Activated CD4-positive, alpha-beta T cell treated with anti-CD3 and anti-CD28 coated beads for 24 hours (primary cell): ENCODE measurements at regions not wholly inside any gene's neighbourhood (a gene's known extent, or its start where the extent isn't known, plus 50 kb on each side); places are given as distances from the start of the nearest gene placed in this dataset.
"Not testable (repeated sequence)": the region's sequence is repeated elsewhere in the genome, so short reads cannot be mapped to it uniquely, and the experiment has no call there.

Experiments used
- DNase-seq, 2 donors: peaks; one replicate each; pipeline ENCODE4 v3.0.0-alpha.2; 2020; ENCODE audit warnings: low read depth in 2 of 2

DNA sequence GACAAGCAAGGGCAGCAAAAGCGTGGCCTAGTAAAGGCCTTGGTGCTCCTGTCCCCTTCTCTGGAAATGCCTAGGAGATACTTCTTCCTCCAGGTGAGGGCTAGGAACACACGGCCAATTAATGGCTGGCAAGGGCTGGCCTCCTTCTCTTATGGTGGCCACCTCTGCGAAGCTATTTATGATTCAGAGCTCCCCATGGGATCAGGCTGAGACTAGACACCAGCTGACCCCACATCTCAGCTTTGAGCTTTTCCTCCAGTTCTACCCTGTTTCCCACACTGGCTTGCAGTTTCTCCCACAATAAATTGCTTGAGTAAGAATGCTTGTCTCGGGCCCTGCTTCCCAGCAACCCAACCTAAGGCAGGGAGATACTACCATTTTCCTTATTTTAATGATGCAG lies 53.7 kb downstream of the CAMK2N1 start:
- DNase-seq = no peak

DNA sequence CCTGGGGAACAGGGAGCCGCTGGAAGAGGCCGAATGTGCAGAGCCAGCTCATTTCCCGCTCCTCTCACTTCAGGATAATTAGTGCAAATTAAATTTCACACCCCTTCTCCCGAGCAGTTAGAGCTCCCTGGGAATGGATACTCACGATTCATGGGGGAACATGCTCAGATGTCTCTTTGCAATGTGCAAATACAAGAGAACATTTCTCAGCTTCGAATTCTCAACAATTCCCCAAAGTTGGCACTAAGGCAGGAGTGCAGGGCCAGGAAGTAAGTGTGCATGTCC lies 54.9 kb downstream of the CAMK2N1 start:
- DNase-seq = no peak

DNA sequence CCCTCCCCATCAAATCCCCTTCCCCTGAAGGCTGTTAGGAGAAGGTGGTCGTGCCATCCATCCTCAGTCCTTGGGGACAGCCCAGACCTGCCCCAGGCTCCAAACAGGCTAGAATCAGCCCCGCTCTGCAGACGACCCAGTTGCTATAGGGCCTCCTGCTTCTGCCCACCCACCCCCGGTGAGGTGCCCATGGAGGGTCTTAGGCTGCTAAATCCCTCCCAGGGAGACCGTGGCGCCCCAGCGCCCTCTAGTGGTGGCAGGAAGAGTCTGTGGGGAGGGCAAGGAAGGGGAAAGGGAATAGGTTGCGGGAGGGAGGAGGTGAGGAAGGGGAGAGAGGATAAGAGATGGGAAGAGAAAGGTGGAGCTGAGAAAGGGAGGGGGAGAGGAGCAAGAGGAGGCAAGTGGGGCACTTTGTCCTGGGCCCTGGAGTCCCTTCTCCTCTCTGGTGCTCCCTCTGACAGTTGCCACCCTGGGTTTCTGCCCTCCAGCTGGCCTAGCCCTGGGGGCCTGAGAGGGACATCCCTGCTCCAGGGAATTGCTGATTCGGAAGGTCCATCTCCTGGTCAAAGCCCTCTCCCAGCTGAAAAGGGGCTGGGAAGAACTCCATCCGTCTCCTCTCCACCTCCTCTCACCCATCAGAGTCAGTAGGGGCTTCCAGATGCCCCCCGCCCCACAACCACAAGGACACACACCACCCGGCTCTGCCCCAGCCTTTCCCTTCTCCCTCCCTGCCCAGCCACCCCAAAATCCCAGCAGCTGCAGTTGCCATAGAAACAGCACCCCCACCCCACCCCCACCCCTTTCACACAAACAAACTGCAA lies 55.4 kb downstream of the CAMK2N1 start:
- DNase-seq = peak; percentile 27 to 43

DNA sequence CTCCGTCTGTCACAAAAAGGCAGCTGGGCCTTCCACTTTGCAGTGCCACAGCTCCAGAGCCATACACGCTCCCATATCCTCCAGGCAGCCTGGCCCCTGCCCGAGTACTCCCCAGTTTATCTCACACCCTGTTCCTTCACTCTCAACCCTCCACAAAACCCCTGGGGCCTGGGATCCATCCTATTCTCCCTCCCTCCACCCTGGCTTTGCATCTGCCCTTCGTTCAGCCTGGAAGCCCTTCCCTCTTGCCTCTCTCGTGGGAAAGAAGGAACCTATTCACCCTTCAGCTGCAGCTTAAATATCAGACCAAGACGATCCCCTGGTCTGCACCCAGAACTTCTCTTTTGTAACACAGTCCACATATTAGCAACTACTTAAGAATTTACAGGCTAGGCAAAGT lies 56.7 kb downstream of the CAMK2N1 start:
- no peak for DNase-seq

DNA sequence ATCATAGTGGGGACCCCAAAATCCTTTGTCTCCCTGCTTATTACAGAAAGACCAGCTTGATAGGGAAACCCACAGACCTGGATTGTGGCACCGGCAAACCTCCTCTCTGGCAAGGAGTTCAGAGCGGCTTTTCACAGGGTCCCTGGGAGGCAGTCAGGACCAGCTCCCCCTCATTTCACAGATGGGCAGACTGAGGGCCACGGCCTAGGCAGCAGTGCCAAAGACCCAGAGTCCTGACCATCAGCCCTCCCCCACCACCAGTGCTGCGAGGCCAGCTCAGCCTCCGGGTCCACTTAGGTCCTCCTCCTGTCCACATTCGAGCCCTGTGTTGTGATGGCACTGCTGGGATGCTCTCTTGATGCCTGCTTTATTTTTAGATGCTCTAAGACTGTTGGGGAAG lies 57.2 kb downstream of the CAMK2N1 start:
- no peak for DNase-seq

DNA sequence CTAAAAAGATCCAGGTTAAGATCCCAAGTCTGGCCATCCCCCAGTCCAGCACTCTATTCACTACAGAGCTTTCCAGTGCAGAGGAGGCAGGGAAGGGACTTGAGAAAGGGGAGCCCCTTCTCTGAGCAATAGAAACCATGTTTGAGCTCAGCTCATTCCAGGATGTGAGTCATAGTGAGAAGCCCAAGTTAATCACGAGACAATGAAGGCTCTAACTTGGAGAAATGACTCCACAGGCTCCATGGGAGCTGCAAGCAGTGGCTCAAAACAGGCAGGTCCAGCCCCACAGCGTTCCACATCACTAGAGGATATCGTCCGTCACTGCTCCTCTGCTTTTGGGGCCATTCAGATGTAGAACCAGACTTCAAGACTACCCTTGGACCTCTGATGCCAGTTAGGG lies 59.1 kb downstream of the CAMK2N1 start:
- no peak for DNase-seq

DNA sequence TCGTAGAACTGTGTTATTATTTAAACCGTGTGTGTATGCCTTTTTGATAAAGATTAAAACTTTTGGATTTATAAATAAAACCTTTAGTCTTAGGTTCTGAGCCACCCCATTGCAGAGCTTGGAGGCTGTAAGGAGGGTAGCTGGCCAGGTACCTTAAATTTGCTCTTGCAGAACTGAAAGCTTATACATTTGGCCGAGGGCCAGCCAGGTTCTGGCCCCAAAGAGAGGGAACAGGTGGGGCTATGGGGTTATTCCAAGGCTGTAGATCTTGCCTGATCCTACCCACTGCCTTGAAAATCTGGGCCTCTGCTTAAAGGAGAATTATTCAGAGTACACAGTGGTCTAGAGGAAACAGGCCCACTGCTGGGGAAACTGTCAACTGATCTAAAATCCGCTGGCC lies 59.6 kb downstream of the CAMK2N1 start:
- no peak for DNase-seq

DNA sequence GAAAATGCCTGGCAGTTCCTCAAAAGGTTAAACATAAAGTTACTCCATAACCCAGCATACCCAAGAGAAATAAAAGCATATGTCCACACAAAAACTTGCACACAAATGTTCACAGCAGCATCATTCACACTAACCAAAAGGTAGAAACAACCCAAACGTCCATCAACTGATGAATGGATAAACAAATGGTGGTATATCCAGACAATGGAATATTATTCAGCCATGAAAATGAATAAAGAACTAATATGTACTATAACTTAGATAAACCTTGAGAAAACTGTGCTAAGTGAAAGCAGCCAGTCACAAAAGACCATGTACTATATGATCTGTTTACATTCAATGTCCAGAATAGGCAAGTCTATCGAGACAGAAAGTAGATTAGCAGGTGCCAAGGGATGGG lies 60.4 kb downstream of the CAMK2N1 start:
- no peak for DNase-seq

DNA sequence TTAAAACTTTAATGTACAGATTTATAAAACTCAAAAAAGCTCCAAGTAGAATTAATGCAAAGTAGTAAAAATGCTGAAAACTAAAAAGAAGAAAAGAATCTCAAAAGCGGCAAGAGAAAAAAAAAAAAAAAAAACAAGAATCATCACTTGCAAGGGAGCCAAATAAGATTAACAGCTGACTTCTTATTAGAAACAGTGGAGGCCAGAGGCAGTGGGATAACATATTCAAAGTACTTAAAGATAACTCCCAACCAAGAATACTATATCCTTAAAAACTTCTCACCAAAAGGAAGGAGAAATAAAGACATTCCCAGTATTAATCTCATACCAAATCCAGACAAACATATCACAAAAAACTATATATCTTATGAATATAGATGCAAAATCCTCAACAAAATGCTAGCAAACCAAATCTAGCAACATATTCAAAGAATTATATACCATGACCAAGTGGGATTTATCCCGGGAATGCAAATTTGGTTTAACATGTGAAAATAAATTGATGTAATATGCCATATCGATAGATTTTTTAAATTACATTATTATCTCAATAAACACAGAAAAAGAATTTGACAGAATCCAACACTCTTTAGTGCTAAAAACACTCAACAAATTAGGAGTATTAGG lies 62.7 kb downstream of the CAMK2N1 start:
- no peak for DNase-seq

DNA sequence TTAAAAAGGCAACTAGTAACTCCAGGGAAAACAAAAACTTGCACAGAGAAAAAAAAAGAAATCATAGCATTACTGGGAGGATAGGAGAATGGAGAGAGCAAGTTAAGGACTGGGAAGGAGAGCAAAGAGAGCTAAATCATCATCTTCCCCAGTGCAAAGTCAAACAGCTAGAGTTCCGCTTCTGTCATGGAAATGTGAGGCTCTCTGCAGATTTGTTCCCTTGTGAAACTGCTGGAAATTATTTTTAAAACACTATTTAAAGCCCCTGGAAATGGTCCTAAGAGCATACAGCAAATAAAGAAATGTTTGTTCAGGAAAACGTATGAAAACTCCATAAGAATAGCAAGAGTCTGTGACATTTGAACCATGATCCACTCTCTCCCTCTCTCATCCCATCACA lies 64.6 kb downstream of the CAMK2N1 start:
- DNase-seq = no peak

DNA sequence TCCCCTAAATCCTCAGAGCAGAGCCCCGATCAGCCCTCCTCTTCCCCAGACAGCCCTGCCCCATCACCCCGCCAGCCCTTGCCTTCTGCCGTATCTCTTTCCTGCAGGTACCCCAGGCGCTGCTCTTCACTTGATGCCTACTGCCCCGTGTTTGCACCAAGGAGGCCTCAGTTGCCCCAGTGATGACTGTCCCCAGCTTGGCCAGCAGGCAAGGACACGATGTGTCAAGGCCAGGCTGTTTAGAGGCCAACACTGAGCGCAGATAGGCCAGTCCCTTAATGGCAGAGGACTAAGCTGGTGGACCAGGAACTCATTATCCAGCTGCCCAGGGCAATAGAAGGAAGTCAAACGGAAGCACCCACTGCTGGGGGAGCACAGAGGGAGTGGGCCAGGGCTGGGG lies 68.4 kb downstream of the CAMK2N1 start:
- DNase-seq = no peak

DNA sequence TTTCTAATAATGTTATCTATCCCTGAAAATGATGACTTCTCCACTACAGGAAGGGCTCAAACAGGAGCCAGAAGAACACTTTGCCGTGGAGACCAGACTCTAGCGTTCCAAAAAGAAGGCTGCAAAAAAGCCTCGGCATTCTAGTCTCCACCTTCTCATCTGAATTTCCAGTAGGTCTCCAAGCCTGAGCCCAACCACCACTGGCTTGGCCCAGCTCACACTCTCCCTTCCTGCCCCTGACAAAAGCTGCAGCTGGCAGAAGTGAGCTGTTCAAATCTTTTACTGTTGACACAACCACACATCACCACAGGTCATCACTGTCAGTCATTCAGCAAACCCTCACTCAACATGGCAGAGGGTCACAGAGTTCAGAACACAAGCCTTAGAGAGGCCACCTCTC lies 69.3 kb downstream of the CAMK2N1 start:
- no peak for DNase-seq

DNA sequence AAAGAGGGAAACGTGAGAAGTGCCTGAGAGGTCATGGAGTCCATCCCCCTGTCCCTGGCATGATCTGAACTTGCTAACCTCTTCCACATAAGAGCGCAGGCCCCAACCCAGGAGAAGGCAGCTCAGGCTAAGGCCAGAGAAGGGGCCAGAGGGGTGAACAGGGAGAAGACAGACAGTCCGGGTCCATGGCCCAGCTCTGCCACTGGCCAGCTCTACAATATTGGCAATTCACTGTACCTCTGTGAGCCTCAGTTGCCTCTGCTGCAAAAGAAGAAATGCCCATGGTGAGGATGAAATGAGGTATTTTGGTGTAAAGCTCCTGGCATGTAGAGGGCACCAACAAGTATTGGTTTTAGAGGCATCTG lies 72.3 kb downstream of the CAMK2N1 start:
- no peak for DNase-seq

DNA sequence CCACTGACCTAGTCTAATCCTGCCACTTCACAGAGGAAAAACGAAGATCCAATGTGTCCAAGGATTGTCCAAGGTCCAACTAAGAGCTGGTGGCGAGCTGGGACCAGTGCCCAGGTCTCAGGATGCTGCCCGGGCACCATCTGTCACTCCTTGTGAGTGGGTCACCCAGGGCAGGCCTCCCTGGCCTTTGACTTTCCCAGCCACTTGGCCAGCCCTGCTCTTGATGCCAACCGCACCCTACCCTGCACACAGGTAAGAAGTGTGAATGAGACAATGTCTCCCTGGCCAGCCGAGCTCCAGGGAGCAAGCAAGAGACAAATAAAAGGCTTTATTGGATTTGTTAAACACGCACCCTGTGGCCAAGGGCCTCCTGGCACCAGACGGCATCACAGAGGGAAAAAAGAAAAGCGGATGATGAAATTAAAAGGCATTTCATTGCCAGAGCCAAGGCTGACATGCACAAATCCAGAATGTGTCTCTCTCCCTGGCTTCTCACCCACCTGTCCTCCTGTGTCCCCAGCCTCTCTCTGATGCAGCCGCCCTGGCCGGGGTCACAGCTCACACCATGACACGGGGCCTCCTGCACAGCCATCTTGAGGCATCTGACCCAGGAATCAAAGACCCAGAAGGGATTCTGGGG lies 72.8 kb downstream of the CAMK2N1 start:
- DNase-seq = no peak

DNA sequence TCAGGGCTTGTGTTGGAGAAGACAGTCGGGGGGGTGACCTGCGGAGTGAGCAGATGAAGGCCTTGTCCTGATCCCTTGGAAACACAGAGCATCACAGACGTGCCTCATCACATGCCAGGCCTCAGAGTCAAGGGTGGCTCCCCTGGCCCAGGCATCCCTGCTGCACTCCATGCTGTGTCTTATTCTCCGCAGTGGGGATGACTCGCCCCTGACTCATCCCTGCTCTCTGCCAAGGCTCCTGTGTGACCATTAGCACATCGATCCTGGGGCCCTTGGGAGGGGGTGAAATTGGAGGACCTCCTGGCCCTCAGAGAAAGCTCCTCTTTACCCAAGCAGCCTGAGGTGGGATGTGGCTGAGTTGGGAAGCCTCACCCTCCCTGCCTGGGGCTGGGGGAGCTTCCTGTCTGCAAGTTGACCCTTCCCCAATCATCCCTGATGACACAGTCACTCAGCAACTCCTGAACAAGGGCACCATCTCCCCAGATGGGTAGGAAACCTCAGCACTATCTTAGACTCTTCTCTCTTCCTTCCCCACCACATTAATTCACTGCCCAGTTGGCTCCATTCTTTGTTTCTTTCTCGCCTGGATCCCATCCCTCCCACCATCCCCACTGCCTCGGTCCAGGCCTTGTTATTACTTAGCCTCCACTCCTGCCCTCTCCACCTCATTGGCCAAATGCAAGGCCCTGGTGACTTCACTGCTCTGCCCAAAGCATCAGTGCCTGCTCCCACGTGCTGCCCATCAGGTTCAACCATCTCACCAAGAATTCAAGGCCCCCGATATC lies 74.6 kb downstream of the CAMK2N1 start:
- DNase-seq = peak in 1 of 2 donors; percentile 16

DNA sequence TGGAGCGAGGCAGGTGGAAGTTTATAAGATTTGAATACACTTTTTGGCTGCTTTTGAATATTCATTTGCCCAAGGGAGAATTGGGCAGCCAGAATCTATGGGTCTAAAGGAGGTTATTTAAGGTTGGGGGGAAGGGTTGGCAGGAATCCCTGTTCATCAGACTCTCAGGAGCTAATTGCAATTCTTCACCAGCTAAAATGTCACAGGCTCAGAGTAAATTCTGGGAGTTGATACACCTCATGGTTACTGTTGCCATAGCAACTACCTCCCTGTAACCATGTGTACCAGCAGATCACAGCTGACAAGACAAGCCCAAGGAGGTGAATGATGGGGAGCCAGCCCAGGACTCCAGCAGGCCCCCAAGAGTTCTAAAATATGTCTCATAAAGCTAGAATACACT lies 75.5 kb downstream of the CAMK2N1 start:
- no peak for DNase-seq

DNA sequence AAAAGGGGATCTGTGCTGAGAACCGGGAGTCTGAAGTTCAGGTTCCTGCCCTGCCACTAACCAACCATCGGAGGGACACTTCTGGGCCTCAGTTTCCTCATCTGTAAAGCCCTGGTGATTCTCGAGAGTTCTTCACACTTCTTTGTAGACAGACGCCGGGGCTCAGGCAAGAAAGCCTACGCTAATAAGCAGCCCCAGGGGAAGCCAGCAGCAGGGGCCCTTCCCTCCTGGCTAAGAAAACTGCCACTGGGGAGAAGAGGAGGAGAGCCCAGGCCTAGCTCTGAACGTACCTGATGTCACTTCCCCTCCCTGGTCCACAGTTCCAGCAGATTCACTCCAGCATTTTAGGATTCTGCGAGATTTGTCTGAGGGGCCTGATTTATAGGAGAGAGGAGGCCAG lies 76.0 kb downstream of the CAMK2N1 start:
- DNase-seq = no peak

DNA sequence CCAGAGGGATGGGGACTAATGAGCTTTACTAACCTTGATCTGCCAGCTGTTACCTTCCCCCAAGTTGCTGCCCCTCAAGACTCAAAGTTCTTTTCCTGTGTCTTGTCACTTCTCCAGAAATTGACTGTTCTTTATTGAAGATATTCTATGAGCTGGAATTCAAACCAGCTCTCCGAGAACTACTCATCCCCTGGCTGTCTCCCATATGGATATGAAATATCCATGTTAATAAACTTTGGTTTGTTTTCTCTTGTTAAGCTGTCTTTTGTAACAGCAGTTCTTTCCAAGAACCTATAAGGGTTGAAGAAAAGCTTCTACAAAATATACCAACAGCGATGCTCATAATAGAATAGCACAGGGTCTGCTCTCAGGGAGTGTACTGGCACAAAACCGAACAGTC lies 77.0 kb downstream of the CAMK2N1 start:
- DNase-seq = no peak

DNA sequence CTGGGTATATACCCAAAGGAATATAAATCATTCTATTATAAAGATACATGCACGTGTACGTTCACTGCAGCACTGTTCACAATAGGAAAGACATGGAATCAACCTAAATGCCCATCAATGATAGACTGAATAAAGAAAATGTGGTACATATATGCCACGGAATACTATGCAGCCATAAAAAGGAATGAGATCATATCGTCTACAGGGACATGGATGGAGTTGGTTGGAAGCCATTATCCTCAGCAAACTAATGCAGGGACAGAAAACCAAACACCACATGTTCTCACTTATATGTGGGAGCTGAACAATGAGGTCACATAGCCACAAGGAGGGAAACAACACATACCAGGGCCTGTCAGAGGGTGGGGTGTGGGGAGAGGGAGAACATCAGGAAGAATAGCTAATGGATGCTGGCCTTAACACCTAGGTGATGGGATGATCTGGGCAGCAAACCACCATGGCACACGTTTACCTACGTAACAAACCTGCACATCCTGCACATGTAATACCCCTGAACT lies 77.8 kb downstream of the CAMK2N1 start:
- not testable (repeated sequence) for DNase-seq

DNA sequence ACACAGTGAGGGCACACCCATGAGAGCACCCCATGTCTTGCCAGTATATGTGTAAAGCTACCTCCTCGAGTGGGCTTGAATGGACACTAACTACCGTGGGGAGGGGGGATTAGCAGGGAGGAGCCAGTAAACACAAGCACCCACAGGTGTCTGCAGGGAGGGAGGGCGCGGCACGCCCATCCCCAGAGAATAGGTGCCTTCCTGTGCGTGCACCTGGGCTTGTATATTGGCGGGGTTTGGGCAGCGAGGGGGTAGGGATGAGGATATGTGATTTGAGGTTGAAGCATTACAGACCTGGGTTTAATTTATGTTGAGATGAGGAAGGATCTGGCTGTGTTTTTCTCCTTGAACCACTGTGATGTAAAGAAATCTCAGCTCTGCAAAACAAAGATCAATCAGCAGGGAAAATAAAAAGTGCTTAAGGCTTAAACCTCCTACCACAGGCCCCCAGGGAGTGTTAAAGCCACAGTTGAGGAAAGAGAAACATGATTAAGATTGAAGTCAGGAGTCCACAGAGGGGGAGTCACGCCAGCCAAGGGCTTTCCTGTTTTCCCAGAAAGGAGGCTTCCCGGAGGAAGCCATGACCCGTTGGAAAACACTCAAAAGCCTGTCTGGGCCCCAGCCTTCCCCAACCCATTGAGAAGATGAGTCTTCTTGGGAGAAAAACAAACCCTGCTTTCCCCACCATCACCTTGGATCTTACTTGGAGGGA lies 80.0 kb downstream of the CAMK2N1 start:
- DNase-seq = no peak

DNA sequence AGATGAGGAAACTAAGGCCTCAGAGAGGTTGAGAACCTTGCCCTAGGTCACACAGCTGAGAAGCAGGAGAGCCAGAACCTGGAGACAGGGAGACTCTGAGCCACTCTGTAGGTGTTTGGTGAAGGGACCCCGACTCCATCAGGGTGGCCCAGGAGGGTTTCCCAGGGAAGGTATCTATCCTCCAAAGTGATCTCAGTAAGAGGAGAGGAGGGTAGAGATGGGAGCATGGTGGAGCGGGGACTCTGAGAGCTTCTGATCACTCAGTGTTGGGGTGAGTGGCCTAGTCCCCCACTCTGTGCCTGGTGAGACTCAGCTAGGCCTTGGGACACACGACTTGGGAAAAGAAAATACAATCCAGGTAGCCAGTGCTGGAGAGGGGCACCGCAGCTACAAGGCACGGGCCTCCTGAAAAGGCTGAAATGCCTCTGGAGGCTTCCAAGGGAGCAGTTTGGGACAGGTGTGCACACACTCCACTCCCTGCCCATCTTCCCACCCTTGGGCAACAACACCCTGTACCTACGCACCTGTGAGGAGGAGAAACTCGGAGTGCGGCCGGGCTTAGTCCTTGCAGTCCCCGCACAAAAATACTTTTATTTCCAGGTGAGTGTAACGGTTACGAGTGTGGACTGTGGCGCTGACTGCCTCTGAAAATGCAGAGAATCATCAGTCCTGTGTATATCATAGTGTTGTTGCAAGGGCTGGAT lies 80.8 kb downstream of the CAMK2N1 start:
- DNase-seq = no peak
